Posterior cingulate gyrus (tissue), 11 donors: ENCODE measurements at regions not wholly inside any gene's neighbourhood (a gene's known extent, or its start where the extent isn't known, plus 50 kb on each side); places are given as distances from the start of the nearest gene placed in this dataset.
"Not testable (repeated sequence)": the region's sequence is repeated elsewhere in the genome, so short reads cannot be mapped to it uniquely, and the experiment has no call there.

ENCODE experiments used
- DNase-seq, 10 donors: peaks; one replicate each; pipeline versions ENCODE4 v3.0.0 to v3.0.0-alpha.2; 2020 to 2021; ENCODE audit warnings: mixed read lengths in 3 of 10
- intact Hi-C: fragments of 100-400 bp; cut with DNase I; formaldehyde crosslinking; loops from one replicate; pipeline ENCODE4 v1.15.1; 2023

GRCh38 chr6:8181951-8182845, 79.8 kb upstream of the EEF1E1 start:
- intact Hi-C loops = no loop called here
- no peak for DNase-seq

DNA sequence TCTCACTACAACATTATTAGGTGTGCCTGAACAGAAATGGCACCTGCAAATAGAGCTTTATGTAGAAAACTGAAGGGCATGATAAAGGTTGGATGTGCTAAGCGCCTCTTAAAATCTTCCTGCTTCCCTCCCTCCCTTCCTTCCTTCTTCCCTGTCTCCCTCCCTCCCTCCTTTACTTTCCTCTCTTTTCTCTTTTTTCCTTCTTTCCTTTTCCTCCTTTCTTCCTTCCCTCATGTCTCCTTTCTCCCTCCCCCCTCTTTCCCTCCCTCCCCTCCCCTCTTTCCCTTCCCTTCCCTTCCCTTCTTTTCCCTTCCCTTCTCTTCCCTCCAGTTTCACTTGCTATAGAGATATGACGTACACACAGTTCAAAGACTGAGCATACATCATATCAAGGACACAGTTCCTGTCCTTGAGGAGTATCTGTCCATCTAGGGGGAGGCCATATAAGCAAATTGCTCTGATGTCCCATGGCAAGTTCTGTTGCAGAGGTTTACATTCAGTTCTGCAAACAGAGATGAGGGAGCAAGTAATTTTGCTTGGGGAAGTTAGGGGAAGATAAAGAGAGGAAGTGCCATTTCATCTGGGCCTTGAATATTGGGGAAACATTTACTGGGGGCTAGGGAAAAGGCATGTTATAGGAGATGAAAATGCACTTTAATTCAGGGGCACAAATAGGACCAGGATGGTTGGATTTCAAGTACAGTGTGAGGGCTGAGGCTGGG, 79.0 kb upstream of the EEF1E1 start:
- DNase-seq = no peak

DNA sequence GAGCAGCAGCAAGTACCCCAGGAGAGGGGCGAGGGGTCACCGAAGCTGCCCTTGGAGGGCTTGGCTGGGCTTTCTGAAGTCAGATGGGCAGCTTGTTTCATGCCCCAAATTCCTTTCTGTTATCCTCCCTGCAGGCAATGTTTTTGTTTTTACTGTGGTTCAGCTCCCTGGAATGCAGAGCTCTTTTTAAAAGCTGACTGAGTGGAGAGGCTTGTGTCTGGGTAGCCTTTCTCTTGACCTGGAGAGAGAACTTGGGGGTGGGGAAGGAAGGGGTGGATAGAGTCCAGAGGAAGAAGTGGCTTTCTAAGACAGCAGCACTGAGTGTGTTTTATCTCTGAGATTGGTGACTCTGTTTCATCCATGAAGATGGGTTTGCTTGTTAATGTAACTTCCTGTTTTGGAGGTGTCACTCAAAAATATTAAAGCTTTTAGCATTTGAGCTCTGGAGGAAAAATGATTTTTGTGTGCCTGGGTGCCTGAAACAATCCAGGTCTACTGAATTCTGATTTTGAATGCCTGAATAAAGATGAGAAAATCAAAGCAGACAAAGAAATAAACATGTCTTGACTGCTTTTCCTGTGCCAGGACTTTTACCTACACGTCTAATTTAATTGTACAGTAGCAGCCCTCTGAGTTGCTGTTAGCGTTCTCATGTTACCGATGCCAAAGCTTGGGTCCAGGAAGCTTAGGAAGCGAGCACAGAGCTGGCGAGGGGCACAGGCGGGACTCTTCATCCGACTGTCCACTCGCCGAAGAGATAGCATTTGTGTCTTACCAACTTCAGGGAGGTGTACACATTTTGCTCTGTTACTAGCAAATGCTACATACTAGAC, 78.2 kb upstream of the EEF1E1 start:
- intact Hi-C loops = no loop called here
- DNase-seq = no peak

More for the DNA sequence above, 79.0 kb upstream of the EEF1E1 start:
- intact Hi-C loops = no loop called here

DNA sequence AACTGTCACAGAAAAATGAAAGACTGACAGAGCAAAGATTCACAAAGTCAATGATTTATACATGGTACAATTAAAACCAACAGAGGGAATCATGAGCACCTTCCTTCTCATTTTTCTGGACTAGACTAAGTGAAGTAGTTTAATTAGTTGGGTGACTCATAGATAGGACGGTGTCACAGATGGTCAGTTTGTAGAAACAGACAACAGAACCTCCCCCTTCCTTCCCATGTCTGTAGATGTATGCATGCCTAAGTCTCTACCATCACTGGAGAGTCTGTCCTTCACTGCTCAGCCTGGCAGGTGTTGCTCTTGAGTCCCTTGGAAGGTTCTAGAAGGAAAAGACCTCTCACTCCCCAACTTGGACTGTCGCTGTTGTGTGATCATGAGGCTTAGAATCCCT, 75.4 kb upstream of the EEF1E1 start:
- intact Hi-C loops = no loop called here
- DNase-seq = no peak

DNA sequence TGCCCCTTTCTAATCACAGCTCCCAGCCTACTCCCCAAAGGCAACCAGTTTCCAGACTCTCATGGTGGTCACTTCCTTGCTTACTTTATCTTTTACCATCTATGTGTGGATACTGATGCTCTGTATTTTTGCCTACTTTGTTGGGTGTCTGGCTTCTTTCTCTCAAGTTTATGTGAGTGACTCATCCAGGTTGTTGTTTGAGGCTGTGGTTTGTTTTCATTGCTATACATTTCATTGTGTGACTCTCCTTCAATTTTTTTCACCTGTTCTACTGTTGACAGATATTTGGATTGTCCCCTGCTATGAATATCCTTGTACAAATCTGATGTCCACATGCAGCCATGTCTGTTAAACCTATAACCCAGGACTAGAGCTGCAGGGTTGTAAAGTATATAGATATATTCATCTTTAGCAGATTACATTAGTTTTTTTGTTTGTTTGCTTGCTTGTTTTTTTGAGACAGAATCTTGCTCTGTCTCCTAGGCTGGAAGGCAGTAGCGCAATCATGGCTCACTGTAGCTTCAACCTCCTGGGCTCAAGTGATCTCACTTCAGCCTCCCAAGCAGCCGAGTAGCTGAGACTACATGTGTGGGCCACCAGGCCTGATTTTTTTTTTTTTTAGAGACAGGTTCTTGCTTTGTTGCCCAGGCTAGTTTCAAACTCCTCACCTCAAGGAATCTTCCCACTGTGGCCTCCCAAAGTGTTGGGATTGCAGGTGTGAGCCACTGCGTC, 72.9 kb upstream of the EEF1E1 start:
- intact Hi-C loops = no loop called here
- DNase-seq = no peak

- DNase-seq = no peak
- intact Hi-C loops = no loop called here
Measured at GRCh38 chr6:8174571-8174970, 72.2 kb upstream of the EEF1E1 start.

- no peak for DNase-seq
- intact Hi-C loops = no loop called here
Measured at GRCh38 chr6:8172530-8172929, 70.2 kb upstream of the EEF1E1 start.

- no peak for DNase-seq
- intact Hi-C loops = no loop called here
Measured at GRCh38 chr6:8170754-8171153, 68.4 kb upstream of the EEF1E1 start.

GRCh38 chr6:8170245-8170644, 67.9 kb upstream of the EEF1E1 start:
- intact Hi-C loops = no loop called here
- DNase-seq = no peak

DNA sequence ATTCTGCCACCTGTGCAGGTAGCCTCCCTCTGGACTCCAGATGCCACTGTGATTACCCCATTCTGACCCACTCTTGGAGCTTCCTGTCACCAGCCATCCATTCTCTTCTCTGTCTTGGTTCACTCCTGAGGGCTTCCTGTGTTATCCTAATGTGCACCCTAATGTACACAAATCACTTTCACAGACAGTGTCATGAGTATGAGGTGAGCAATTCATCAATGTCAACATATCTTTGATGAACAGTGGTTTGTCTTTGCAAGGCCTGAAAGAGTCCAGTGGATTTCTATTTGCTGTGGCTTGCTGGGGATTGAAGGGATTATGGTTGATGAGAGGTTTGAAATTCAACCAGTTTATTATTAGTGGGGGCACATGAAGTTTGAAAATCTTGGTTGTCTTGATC, 63.8 kb upstream of the EEF1E1 start:
- intact Hi-C loops = no loop called here
- DNase-seq = no peak

GRCh38 chr6:8165008-8165407, 62.7 kb upstream of the EEF1E1 start:
- intact Hi-C loops, DNase-seq: not testable (repeated sequence)

DNA sequence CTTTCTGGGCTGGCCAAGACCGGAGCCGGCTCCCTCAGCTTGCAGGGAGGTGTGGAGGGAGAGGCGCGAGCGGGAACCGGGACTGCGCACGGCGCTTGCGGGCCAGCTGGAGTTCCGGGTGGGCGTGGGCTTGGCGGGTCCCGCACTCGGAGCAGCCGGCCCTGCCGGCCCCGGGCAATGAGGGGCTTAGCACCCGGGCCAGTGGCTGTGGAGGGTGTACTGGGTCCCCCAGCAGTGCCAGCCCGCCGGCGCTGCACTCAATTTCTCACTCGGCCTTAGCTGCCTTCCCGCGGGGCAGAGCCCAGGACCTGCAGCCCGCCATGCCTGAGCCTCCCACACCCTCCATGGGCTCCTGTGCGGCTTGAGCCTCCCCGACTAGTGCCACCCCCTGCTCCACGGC, 61.9 kb upstream of the EEF1E1 start:
- peak in 1 of 10 donors; percentile 68 for DNase-seq

GRCh38 chr6:8159966-8160365, 57.6 kb upstream of the EEF1E1 start:
- intact Hi-C loops = no loop called here
- DNase-seq = no peak

More for the DNA sequence above, 61.9 kb upstream of the EEF1E1 start:
- intact Hi-C loops = not testable (repeated sequence)

DNA sequence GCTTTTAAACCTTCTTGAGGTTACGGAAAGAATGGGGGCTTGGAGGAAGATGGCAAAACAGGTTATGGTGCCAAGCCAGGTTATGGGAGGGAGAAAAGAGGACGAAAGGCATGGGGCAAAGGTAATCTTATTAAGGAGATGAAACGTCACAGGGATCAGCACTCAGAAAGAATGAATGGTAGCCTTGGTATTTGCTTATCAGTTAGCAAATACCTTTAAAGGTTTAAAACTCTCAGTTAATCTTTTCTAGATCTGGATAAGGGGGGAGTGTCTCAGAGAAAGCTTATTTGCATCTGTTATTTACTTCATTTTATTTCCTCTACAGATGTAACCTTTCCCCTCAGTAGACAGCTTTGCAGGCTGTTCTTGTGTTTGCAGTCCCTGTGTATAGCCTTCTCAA, 55.5 kb upstream of the EEF1E1 start:
- DNase-seq = no peak

GRCh38 chr6:8155259-8156012, 53.1 kb upstream of the EEF1E1 start:
- no peak for DNase-seq
- intact Hi-C loops = no loop called here

More for the DNA sequence above, 55.5 kb upstream of the EEF1E1 start:
- intact Hi-C loops = no loop called here
